GM15510 (cell line): ENCODE measurements at regions not wholly inside any gene's neighbourhood (a gene's known extent, or its start where the extent isn't known, plus 50 kb on each side); places are given as distances from the start of the nearest gene placed in this dataset.

Experiments used
- POLR2A ChIP-seq: IDR thresholded peaks from 3 replicates; pipeline ENCODE4 v1.6.1; 2011; ENCODE audit warnings: borderline replicate concordance; ENCODE audit not compliant: insufficient read length; ENCODE audit errors: extremely low read depth

GRCh38 chr13:44014501-44014900, 134.8 kb downstream of the LACC1 start:
- no peak for TF ChIP-seq POLR2A

GRCh38 chr13:44015118-44015517, 135.4 kb downstream of the LACC1 start:
- no peak for TF ChIP-seq POLR2A

- no peak for TF ChIP-seq POLR2A
These were observed 136.1 kb downstream of the LACC1 start for GRCh38 chr13:44015811-44016210.

GRCh38 chr13:44017756-44018309, 138.1 kb downstream of the LACC1 start:
- TF ChIP-seq POLR2A, result no peak

- no peak for TF ChIP-seq POLR2A
These were observed 139.9 kb downstream of the LACC1 start for GRCh38 chr13:44019651-44020050.

GRCh38 chr13:44021422-44021821, 141.7 kb downstream of the LACC1 start:
- TF ChIP-seq POLR2A, result no peak

- no peak for TF ChIP-seq POLR2A
These were observed 142.5 kb downstream of the LACC1 start for GRCh38 chr13:44022196-44022595.

GRCh38 chr13:44024167-44024845, 144.6 kb downstream of the LACC1 start:
- TF ChIP-seq POLR2A, result no peak

- TF ChIP-seq POLR2A, result no peak
These were observed 145.1 kb downstream of the LACC1 start for GRCh38 chr13:44024846-44025195.

- TF ChIP-seq POLR2A, result no peak
These were observed 146.5 kb downstream of the LACC1 start for GRCh38 chr13:44026194-44026593.

- no peak for TF ChIP-seq POLR2A
These were observed 149.0 kb downstream of the LACC1 start for GRCh38 chr13:44028734-44029133.

- no peak for TF ChIP-seq POLR2A
These were observed 150.9 kb downstream of the LACC1 start for GRCh38 chr13:44030615-44031014.

GRCh38 chr13:44031555-44031954, 151.9 kb downstream of the LACC1 start:
- no peak for TF ChIP-seq POLR2A

GRCh38 chr13:44032802-44033201, 153.1 kb downstream of the LACC1 start:
- TF ChIP-seq POLR2A, result no peak

GRCh38 chr13:44035400-44035799, 155.7 kb downstream of the LACC1 start:
- no peak for TF ChIP-seq POLR2A

GRCh38 chr13:44040070-44040817, 160.5 kb downstream of the LACC1 start:
- no peak for TF ChIP-seq POLR2A
